Anterior cingulate cortex (tissue), 58 donors: ENCODE measurements at regions not wholly inside any gene's neighbourhood (a gene's known extent, or its start where the extent isn't known, plus 50 kb on each side); places are given as distances from the start of the nearest gene placed in this dataset.

Experiments used
- DNase-seq, 58 donors: peaks; one replicate each; lab custom pipeline; 2025; lab: John Stamatoyannopoulos, UW

GRCh38 chr4:100746141-100746739 is 228.4 kb upstream of the EMCN start:
- no peak for DNase-seq

GRCh38 chr4:100742045-100742444 is 224.2 kb upstream of the EMCN start:
- no peak for DNase-seq

- no peak for DNase-seq
Measured at GRCh38 chr4:100739426-100739825, 221.6 kb upstream of the EMCN start.

- no peak for DNase-seq
Measured at GRCh38 chr4:100738196-100739165, 220.7 kb upstream of the EMCN start.

- DNase-seq = peak in 3 of 58 donors; percentile 1 to 11 (median 1)
Measured at GRCh38 chr4:100736641-100737451, 219.0 kb upstream of the EMCN start.

DNA sequence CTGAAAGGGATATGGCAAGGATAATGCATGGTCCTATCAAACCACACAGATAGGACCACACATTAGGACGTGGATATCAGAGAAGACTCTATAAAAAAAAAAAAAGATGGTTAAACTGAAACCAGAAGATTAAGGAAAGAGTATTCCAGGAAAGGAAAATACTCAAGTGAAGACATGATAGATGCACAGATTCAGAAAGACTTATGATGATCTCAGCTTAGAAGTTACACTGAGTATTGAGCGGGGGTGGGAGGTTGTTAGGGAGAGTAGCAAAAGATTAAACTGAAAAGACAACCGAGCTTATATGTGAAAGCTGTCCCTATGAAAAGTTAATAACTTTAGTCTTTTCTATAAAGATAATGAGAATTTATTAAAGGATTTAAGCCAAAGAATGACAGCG is 211.0 kb upstream of the EMCN start:
- DNase-seq = no peak

GRCh38 chr4:100722866-100723459 is 205.1 kb upstream of the EMCN start:
- no peak for DNase-seq

- no peak for DNase-seq
Measured at GRCh38 chr4:100722133-100722532, 204.3 kb upstream of the EMCN start.

GRCh38 chr4:100721490-100721889 is 203.7 kb upstream of the EMCN start:
- DNase-seq = no peak

- DNase-seq = no peak
Measured at GRCh38 chr4:100721077-100721476, 203.3 kb upstream of the EMCN start.

GRCh38 chr4:100716416-100716815 is 198.6 kb upstream of the EMCN start:
- no peak for DNase-seq

DNA sequence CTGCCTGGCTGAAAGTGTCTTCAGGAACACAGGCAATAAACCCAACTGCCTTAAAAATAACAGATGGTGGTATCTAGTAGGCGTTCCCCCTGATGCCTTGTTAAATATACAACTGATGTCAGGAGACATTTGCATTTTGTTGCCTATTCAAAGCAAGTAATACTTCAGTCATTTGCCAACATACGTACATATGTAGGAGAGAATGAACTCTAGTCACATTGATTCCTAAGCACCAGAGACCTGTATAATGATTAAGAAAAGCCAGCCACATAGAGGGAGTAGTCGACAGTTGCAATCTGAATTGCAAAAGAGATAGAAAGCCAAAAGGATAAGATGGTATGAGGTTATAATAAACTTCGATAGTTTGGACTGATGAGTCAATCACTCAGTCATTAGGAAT is 191.0 kb upstream of the EMCN start:
- DNase-seq = peak in 1 of 58 donors; percentile 1

DNA sequence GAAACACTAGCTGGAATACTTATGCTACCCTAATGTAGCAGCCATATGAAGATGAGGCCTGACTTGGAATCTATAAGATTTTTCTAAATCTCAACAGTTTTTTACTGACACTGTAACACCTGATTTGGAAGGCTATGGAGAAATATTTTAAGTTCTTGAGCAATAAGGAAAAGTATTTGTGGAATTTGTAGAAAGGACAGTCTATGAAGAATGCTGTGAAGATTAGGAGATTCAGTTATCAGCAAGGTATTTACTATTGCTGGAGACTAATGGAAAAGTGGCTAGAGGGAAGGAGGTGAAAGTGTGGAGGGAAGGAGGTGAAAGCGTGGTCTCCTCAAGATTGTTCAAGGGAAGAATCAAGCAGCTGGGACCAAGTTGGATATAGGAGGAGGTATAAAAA is 190.0 kb upstream of the EMCN start:
- no peak for DNase-seq

- DNase-seq = no peak
Measured at GRCh38 chr4:100696531-100696930, 178.7 kb upstream of the EMCN start.

DNA sequence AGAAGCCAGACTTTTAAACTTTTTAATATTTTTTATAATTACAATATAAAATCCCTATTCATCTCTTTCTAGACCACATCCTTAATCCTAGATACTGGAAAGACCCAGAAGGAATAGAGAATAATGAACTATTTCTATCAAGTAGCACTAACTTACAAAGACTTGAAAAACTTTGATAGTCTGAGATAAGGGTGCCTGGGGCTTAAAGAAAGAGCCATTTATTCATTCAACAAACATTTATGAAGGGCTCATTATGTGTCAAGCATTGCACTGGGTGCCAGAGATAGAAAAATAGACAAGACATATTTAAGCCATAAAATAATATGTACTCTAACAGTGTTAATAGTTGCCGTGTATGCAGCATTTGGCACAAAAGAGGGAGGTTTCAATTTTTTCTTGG is 178.0 kb upstream of the EMCN start:
- no peak for DNase-seq

DNA sequence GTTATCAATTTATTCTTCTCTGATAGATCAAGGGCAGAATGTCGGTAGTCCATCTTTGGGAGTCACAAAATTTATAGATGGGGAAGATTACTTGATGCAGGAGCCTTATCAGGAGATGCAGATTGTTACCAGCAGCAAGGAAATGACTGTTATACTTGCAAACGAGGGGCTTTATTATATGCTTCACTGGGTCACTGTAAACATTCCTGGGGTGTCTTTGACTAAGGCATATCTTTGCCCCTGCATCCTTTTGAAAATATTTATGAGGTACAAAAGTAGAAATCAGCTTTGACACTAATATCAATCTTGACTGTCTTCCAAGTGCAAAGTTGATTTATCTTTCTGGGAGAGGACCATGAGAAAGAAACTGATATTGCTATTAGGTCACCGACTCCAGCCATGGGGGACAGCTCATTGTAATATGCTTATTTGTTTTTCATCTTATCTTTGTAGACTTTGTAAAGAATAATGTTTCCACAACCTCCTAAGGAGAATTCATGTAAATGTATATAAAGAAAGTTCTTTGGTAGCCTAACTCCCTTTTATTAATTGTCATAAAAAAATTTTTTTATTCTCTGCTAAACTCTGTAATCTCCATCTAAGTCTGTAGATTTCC is 177.3 kb upstream of the EMCN start:
- DNase-seq = no peak

DNA sequence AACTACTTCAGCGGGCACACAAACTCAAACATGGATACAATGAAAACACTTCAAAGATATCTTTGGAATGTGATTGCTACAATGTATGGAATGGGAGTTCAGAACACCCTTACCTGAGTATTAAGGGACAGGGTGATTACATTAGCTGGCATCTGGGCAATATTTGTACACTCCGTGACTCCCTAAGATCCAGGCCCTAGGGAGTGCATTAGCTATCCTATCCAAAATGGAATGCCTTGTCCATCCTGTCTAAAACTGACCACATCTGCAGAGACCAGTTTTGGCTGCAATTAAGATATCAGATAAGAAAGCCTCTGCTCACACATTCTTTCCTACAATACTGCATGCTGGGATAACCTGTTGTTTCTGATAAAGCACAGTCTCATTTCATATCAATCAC is 176.6 kb upstream of the EMCN start:
- DNase-seq = no peak

DNA sequence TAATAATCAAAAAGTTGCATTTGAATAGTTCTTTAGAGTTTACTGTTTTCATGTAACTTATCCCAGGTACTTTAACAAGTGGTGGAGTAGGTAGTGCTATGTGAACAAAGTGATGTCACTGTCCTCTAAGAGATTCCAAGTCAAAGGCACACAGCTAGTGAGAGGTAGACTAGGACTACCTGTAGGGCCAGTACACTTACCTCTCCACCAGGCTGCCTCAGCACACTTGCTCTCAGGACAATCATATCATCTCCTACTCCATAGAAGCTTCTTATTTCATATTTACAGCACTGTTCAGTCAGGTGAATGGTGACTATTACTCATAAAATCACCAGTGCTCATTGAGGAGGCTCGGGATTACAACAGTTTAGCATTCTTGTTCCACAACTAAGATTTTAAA is 173.0 kb upstream of the EMCN start:
- DNase-seq = no peak

DNA sequence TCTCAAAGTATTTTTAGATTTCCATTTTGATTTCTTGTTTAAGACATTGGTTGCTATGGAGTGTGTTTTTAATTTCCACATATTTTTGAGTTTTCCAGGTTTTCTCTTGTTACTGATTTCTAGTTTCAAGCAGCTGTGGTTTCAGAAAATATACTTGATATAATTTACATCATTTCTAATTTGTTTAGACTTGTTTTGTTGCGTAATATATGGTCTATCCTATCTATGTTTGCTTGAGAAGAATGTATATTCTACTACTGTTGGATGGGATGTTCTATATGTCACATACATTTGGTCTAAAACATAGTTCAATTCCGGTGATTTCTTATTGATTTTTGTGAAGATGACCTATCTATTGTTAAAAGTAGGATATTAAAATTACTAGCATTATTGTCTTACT is 170.5 kb upstream of the EMCN start:
- no peak for DNase-seq

DNA sequence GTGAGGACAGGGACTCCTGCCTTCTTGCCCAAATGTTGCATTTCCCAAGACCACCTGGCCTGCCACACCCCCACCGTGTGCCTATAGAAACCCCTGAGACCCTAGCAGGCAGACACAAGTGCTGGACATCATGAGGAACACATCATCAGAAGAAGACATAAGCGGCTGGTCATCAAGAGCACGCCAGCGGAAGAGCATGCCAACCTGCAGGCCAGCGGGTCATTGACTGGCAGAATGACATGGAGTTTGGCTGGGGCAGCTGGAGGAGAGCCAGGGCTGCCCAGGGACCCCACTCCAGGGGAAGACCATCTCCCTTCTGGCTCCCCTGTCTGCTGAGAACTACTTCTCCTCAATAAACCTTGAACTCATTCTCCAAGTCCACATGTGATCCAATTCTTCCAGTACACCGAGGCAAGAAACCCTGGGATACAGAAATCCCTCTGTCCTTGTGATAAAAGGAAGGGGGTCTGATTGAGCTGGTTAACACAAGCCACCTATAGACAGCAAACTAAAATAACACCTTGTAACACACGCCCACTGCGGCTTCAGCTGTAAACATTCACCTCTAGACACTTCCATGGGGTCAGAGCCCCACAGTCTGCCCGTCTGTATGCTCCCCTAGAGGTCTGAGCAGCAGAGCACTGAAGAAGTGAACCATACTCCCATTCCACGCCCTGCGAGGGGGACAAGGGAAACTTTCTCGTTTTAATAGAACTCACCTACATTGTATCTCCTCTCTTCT is 164.8 kb upstream of the EMCN start:
- DNase-seq = no peak
